SIG-M5 (cell line): ENCODE measurements at regions not wholly inside any gene's neighbourhood (a gene's known extent, or its start where the extent isn't known, plus 50 kb on each side); places are given as distances from the start of the nearest gene placed in this dataset.

Source experiments
- DNase-seq: peaks from one replicate; lab custom pipeline; 2025; lab: John Stamatoyannopoulos, UW

DNA sequence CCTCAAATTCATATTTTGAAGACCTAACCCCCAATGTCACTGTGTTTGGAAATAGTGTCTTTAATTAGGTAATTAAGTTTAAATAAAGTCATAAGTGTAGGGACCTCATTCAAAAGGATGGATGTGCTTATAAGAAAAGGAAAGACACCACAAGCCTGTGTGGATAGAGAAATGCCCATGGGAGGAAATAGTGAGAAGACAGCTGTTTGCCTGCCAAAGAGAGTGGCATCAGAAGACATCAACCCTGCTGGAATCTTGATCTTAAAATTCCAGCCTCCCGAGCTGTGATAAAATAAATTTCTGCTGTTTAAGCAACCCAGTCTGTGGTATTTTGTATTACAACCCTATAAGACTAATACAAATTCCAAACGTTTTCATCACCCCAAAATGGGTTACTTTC is 1867.9 kb upstream of the NUDT12 start:
- DNase-seq = no peak

DNA sequence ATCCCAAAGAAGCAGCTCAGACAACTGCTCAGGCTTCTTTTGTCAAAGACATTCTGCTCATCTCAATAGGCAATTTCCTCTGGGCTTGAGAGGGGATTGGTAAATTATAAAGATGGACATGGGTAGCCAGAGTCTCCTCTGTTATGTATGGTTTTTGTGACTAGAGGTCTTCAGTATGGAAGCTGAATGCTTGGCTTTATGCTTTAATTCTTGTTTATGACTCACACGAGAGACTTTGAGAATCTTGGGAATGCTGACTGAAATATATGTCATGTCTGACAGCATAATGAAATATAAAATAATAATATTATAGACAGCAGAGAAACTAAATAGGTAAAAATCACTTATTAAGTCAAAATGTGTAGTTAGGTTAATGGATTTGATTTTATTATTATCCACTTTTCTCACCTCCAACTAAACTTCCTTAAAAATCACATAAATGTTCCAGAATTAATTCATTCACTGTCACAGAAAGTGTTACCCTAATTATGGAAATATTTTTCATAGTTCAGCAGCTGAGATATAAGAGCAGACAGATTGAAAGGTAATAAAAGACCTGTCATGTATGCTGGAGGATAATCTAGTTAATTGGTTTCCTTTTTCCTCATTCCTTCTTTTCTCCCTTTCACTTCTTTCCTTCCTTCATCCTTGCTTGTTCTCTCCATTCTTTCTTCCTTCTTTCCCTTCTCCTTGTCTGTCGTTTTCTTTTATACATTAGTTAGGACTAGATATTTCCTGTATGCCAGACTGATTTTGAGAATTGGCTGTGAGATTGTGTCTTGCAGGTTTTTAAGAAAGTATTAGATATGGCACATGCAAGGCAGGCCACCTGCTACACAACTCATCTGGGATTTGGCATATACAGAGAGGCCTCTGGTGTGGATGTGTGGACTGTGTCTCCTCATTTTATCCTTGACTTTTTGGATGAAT is 1866.1 kb upstream of the NUDT12 start:
- no peak for DNase-seq

DNA sequence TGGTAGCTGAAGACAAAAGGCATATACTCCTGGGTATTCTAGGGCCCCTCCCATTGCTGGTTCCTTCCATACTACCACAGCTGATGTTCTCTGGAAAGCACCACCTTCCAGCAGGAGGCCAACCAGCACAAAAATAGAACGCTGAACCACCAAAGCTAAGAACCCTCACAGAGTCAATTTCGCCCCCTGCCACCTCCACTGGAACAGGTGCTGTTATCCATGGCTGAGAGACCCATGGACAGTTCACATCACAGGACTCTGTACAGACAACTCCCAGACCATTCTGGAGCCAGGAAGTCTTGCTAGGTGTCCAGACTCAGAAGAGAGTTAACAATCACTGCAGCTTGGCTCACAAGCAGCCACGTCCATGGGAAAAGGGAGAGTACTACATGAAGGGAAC is 1851.5 kb upstream of the NUDT12 start:
- no peak for DNase-seq

DNA sequence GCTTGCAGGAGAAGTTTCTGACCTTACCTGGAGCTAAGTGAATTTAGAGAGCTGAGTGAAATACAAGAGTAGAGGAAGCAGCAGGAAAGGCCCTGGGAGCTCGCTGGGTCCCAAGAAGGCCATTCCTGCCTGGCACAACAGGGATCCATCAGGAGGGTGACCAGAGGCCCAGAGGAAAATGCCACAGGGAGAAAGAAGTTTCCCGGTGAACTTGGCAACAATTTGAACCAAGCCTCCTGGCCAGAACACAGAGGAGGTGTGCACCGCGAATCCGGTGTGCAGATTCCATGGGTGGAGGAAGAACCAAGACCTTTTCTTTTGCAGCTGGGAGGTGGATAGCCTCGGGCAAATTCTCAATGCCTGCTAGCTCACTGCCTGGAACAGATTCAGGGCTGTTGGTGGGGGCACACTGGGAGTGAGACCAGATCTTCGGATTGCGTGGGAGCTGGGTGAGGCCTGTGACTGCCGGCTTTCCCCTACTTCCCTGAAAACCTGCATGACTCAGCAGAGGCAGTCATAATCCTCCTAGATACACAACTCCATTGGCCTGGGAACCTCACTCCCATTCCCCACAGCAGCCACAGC is 1850.9 kb upstream of the NUDT12 start:
- no peak for DNase-seq

DNA sequence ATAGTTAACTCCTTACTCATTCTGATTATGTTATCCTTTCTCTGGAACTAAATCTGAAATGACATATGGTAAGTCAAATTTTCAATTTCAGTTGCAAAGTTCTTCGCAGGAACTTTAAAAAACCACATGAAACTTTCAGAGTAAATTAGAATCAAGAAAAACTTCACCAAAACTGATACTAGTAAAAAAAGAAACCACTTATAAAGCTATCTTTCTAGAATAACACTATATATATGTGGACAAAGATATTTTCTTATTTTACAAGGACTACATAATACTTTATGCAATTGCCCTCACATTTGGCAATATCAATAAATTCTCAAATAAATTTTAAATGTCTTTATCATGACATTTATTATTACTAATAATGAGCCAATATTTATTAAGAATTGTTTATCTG is 1847.1 kb upstream of the NUDT12 start:
- DNase-seq = no peak

DNA sequence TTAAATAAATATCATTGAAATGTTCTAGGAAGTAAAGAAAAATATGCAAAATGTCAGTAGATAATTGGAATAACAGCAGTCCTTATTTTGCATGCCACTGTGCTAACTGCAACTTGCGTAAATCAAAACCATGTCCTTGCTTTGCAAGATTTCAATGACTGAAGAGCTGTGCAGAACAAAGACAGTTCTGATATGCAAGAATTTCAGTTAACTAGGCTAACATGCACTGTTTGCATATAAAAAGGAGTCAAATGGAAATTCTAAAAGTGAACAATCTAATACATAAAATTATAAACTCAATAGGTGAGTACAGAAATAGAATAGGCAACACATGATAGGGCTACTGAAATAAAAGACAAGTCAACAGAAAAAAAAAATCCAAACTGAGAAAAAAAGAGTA is 1844.6 kb upstream of the NUDT12 start:
- DNase-seq = no peak

DNA sequence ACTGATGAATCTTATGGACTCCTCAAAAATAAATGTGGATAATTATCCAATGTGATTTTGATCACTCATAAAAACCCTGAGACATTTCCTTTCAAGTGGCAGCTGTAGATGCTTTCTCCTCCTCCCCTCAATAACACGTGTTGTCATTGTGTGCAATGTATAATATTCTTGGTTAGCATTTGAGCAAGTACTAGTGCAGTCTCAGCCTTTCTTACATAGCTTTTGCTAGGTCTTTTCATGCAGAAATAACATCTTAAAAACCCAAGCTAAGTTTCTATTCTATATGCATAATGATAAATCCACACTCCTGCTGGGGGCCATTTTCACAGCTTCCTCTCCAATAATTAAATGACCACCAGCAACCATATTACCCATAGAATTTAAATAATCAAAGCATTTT is 1835.2 kb upstream of the NUDT12 start:
- no peak for DNase-seq

DNA sequence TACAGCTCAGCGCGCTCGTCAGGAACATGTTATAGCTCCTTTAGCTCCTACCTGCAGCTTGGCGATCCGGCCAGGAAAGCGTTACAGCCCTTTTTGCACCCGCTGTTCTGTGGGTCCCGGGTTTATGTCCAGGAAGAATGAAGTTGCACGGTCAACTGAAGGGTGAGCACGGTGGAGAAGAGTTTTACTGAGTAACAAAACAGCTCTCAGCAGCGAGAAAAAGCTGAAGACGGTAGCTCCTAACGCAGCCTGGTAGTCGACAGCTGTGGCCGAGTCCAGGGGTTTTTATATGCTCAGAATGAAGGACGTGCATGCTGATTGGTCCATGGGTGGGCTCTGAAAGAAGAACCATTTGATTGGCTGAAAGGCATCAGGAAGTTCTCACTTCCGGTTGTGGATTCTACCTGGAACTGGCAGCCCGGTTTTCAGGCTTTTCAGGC is 1830.1 kb upstream of the NUDT12 start:
- DNase-seq = no peak

DNA sequence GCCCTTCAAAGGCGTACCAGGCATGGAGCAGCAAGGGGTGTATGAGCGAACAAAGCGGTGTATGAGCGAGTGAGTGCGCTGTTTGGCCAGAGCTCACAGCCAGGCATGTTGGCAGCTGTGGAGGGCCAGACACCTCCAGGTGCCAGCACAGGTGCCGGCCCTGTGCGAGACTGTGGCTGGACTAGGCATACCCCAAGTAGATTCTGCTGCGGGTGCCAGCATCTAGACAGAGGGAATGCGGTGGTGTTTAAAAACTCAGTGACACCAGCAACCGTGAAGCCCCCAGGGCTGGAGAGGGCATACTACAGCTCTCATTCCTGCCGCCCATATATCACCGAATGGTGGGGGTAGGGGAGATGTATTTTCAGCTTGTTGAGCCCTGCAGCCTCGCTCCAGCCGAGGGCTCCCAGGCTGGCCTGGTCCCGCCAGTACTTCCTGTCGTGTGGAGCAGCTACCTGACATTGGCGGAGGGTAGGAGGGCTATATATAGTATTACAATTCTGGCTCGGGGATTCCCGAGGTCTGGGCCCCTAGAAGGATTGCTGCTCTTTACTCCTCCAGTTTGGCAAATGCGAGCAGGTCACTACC is 1829.6 kb upstream of the NUDT12 start:
- DNase-seq = no peak

DNA sequence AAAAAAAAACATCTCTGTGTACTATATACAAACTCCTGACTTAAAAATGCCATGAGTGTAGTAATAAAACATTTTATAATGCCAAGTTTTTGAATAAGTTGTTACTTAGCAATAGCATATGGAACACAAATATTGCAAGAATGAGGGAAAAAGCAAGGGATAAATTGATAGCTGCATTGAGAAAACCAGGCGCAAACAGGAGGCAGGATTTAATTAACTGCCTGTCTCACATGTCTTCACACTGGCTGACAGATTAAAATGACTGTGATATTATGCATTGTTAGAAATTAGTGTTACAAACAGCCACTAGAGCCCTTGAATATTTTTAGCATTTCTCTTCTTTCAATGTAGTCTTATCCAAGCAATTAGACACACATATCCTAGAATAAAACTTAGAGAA is 1817.5 kb upstream of the NUDT12 start:
- no peak for DNase-seq

DNA sequence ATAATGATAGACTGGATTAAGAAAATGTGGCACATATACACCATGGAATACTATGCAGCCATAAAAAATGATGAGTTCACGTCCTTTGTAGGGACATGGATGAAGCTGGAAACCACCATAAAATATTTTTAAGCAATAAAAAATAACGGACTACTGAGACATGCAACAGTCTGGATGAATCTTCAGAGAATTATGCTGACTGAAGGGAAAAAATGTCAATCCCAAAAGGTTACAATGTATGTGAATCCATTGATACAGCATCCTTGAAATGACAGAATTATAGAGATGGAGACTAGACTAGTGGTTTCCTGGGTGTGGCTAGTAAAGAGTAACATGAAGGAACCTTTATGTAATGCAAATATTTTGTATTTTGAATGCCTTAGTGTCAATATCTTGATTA is 1808.6 kb upstream of the NUDT12 start:
- no peak for DNase-seq

DNA sequence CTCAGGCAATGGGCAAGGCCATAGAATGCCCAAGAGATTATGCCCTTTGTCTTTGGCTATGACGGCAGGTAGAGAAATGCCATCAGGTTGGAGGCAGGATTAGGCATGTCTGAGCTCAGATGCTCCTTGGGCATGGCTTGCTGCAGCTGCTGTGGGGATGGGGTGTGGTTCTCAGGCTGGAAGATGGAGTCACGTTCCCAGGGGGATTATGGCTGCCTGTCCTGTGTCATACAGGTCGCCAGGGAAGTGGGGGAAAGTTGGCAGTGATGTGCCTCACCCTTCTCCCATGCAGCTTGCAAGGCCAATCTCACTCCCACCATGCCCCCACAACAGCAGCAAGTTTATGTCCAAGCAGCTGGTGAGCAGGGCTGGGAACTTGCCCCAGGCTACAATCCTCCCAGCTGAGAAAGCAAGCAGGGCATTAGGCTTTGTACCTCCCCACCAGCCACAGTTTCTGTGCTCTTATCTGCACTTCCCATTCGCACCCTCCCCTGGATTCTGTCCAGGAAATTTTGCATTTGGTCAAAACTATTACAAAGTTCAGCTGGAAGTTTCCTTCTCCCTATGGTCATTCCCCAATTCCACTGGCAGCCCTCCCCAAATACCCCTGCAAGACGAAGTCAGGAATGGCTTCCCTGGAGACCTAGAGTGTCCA is 1788.0 kb upstream of the NUDT12 start:
- no peak for DNase-seq

DNA sequence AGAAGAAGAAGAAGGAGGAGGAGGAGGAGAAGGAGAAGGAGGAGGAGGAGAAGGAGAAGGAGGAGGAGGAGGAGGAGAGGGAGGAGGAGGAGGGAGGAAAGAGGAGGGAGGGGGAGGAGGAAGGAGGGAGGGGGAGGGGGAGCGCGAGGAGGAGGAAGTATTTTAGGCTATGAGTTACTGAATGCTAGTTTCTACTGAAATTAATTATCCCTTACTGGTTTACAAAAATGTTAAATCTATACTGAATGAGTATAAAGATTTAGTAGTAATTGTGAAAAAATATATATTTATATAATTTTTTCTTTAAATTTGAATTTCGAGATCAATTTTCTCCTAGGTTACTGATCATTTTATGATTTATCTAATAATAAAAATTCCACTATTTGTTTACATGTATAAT is 1769.0 kb upstream of the NUDT12 start:
- no peak for DNase-seq

DNA sequence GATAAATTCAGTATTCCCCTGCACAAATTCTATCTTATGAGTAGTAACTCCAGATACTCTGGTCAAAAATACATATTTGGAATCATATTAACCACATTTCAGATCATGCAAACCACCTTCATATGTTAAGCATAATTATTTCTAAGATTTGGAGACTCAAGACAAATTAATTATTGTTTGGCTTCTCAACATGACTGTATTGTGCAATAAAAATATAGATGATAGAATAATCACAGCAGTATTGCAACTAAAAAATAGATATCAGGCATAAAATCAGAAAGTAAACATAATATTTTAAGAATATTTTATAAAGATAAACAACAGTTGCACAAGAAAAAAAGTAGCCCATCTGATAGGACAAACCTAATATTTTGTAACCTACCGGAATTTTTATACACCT is 1767.6 kb upstream of the NUDT12 start:
- no peak for DNase-seq

DNA sequence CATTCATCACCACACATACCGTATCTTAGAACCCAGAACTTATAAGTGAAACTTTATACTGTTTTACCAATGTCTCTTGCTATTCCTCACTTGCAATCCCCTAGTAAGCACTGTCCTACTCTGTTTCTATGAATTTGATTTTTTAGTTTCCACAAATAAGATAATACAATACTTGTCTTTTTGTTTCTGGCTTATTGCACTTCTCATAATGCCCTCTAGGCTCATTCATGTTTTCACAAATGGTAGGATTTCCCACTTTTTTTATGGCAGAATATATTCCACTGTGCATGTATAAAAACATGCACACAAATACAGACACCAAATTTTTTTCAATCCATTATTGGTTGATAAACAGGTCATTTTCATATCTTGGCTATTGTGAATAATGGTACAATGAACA is 1742.3 kb upstream of the NUDT12 start:
- no peak for DNase-seq

DNA sequence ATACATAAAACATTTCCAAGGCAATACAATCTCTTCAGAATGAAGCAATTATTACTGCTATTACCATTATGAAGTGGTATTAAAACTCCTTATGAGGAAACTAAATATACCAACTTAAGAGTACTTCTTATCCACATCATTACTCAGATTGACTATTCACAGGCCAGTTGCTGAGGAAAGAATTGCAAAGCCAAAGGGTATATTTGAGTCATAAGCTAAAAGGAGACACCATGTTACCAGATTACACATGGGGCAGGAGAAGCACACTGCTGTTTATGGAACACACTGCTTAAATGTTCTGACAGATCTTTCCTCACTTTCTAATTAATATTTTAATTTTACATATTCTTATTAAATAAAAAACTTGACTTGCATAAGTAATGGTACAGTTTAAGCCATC is 1726.4 kb upstream of the NUDT12 start:
- DNase-seq = no peak

DNA sequence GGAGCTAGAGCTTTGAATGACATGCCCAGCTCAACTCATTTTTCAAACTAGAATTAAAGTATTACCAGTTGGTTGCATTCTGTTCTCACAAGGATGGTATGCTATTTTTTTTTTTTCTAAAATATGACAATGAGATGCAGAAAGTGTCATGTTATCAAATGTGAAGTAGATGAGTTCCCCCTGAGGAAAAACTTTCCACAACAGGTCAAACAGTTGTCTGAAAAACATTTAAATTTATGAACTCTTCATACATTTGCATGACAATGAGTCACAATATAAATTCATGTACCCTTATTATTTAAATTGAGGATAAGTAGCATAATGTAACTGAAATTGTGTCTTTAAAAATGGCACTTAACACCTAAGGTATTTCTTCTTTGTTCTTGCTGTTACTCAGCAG is 1720.5 kb upstream of the NUDT12 start:
- no peak for DNase-seq

DNA sequence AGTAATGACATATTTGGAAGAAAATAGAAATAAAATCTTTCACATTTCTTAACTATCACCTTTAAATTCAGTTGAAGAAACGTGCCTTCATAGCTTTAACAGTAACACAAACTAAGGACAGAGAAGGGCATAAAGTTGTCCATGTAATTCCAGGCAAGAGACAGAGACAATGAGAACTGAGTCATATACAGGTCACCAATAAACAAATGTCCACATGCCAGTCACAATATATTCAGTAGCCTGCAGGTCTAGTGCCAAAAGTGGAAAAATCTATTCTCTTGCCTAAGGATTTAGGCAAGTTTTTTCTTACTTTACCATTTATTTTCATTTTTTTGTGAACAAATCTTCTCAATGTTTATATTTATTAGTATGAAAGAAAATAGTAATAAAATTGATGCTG is 1711.5 kb upstream of the NUDT12 start:
- no peak for DNase-seq

DNA sequence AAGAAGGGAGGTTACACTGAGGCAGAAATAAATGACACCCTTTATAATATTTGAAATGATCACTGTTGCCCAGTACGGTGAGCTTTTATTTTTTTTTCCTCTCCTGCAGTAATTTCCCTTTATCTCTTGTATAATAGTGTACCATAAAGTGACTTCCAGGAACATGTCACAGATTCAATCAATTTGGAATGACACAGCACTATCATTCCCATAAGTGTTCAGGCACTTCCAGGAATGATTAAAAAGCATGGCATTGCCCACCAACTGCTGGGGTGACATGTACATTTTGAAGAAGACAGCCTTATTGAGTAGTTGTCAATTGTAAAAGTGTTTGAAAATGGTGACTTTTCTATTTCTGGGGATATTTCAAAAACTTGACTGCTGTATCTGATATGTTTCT is 1700.9 kb upstream of the NUDT12 start:
- DNase-seq = no peak

DNA sequence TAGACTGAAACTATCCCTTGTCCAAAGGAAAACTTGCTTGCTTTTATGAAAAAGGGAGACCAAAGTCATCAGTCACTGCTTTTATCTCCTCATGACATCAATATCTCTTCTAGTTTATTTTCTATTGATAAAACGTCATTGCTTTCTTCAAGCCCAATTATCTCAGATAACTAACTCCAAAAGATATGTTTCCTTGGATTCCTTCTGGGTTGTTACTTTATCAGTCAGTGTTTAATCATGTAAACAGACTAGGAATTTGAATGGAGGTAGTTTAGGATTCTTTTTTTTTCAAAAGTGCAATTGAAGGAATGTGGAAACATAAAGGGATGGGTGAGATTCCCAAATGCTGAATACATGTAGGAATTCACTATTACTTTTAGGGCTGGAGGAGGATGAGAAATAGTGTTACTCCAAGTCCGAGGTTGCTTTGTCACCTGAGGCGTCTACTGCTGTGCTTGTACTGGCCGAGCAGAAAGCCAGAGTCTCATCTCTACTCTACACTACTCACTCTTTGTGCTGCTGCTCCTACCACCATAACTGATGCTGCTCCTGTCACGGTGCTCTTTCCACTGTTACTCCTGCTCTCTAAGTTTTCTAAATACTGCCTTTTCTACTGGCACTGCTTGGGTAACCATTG is 1697.1 kb upstream of the NUDT12 start:
- no peak for DNase-seq

DNA sequence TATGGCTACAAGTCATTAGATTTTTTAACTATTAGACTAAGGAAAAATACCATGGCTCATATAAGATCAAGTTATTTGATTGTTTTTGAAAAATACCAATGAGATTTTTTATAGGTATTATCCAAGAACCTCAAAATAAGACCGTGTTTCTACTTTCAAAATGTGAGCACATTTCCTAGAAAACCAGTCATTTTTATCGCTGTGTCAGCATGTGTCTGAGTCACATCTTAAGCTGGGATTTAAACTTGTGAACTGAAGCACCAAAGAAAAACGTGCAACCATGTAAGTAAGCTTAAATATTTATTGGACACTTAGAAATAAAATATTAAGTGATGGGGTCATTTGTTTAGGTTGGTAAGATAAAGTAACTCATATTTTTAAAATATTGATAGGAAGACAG is 1676.0 kb upstream of the NUDT12 start:
- no peak for DNase-seq

DNA sequence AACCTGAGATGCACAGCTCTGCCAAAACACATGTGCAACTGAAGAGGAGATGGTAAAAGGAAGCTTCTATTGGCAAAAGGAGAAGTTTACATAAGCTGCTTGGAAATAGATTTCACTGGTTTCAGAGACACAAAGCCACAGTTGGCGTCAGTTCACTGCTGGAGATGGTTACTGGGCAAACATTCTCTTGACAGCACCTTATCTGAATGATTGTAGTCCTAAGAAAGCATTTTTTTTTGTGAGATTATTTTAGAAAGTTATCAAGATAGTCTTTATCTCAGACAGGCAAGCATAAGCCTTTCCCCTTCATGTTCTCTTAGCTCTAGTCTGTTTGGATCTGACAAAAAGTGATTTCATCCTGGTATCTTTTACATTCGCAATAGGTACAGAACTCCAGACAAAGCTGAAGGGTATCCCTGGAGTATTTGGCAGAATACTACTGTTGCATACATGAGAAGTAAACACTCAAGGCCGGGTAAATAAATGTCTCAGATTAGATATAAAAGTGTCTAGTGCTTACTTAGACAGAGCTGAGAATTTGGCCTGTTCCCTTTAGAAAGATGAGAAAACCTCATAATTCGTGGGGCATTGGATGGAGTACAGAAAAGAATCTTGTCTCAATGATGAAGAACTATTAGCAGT is 1668.0 kb upstream of the NUDT12 start:
- DNase-seq = no peak
